Activated T-helper 1 cell treated with anti-CD3 and anti-CD28 coated beads, Interleukin-12 subunit alpha, Interleukin-12 subunit beta, Interleukin-2, Interleukin-4 antibody, amounts not matched to agents 30 ng/mL and 10 ng/mL and 1 ng/mL, durations not matched to agents 14 hours and 24 hours and 36 hours (primary cell): ENCODE measurements at regions not wholly inside any gene's neighbourhood (a gene's known extent, or its start where the extent isn't known, plus 50 kb on each side); places are given as distances from the start of the nearest gene placed in this dataset.

ENCODE experiments used
- DNase-seq: peaks from one replicate; pipeline ENCODE4 v3.0.0; 2021; ENCODE audit warnings: low spot score
- H3K27ac Mint-ChIP-seq: one replicate; pipeline ENCODE4 v1.8.0; 2021; ENCODE audit warnings: mild to moderate bottlenecking, mixed read lengths
- H3K27me3 Mint-ChIP-seq: one replicate; pipeline ENCODE4 v1.8.0; 2022; ENCODE audit warnings: mild to moderate bottlenecking, moderate library complexity, mixed read lengths; ENCODE audit not compliant: insufficient read depth
- H3K36me3 Mint-ChIP-seq: one replicate; pipeline ENCODE4 v1.8.0; 2021; ENCODE audit warnings: low read depth, mixed read lengths
- H3K4me1 Mint-ChIP-seq: one replicate; pipeline ENCODE4 v1.8.0; 2021; ENCODE audit warnings: low read depth, mixed read lengths
- H3K4me3 Mint-ChIP-seq: one replicate; pipeline ENCODE4 v1.8.0; 2021; ENCODE audit warnings: mild to moderate bottlenecking, moderate library complexity, mixed read lengths
- H3K9me3 Mint-ChIP-seq: one replicate; pipeline ENCODE4 v1.8.0; 2021; ENCODE audit warnings: mixed read lengths
- intact Hi-C: fragments of 100-400 bp; cut with micrococcal nuclease; formaldehyde crosslinking; loops from one replicate; pipeline ENCODE4 v1.15.1; 2024

DNA sequence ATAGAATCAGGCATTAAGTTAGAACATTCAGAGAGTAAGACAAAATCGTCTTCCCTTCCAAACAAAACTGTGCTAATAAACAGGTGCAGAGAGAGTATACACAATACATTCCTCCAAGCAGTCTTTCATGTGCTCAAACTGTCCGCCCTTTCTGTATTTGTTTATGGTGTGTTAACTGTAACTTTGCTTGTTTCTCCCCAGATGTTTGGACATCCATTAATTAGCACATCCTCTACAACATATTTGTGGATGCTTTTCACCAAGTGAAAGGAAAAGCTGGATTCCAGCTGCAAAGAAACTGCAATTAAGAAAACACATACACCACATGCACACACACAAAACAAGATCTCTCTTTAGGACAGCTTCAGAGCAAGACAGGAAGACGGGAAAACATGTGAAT lies 912.6 kb downstream of the NTRK3 start:
- Mint-ChIP-seq H3K27me3 (no peaks in the 10 kb centered on the region), H3K4me3 (no peak overlapping the region), H3K9me3 (no peaks in the 10 kb centered on the region), H3K27ac (no peak overlapping the region), H3K4me1 (no peaks in the 10 kb centered on the region), H3K36me3 (no peaks in the 10 kb centered on the region)
- intact Hi-C loops, result no loop called here
- no peak for DNase-seq

DNA sequence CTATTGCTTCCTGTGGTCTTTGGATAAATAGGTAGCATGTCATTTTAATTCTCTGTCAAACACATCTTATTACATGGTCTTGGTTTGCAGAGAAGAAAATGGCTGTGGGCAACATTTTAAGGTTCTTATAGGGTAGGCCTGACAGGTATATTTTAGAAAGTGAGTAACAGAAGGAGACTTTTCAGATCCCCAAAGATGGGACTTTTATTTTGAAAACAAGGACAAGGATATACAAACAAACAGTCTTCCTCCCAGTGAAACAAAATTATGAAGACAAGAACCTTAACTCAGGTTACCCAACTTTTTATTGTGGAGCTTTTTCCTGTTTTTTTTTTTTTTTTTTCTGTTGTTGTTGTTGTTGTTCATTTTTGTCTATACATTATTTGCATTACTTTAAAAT lies 916.2 kb downstream of the NTRK3 start:
- no peak for DNase-seq
- Mint-ChIP-seq H3K27me3 (no peaks in the 10 kb centered on the region), H3K4me1 (no peaks in the 10 kb centered on the region), H3K27ac (no peak overlapping the region), H3K36me3 (no peaks in the 10 kb centered on the region), H3K9me3 (no peaks in the 10 kb centered on the region), H3K4me3 (no peak overlapping the region)
- intact Hi-C loops, result no loop called here

DNA sequence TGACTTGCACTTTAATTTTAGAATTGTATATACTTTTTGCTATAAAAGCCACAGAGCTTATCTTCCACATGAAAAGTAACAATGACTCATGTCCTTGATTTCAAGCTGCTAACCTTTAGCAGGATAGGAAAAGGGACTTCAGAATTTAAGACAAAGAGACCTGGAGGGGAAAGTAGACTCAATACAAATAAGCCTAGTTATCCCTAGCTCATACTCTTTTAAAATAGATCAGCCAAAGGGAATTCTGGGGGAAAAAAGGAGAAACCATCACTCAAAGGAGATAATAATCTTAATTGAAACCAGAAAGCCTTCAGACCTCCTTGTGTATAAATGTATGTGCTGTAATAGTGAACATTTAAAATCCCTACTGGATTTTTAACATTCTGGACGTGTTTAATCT lies 930.3 kb downstream of the NTRK3 start:
- intact Hi-C loops, result no loop called here
- Mint-ChIP-seq H3K4me1 (no peaks in the 10 kb centered on the region), H3K36me3 (no peaks in the 10 kb centered on the region), H3K27me3 (no peaks in the 10 kb centered on the region), H3K9me3 (no peaks in the 10 kb centered on the region), H3K27ac (no peak overlapping the region), H3K4me3 (no peak overlapping the region)
- no peak for DNase-seq

DNA sequence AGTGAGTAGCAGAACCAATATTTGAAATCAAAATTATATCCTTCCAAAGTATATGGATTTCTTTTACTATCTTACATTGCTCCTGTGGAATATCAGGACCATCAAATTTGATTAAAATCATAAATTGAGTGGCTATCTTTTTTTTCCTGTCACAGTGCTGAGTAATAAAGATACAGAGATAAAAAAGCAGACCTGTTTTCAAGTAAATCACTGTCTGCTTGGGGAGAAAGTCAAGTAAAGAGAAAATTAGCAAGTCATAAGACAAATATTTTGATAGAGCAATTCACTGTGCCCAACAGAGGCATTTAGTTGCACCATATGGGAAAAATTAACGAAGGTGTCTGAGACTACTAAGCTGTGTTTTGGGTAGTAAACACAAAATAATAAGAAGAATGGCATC lies 933.7 kb downstream of the NTRK3 start:
- Mint-ChIP-seq H3K9me3 (no peaks in the 10 kb centered on the region), H3K36me3 (no peaks in the 10 kb centered on the region), H3K27ac (no peak overlapping the region), H3K4me3 (no peak overlapping the region), H3K4me1 (no peaks in the 10 kb centered on the region), H3K27me3 (no peaks in the 10 kb centered on the region)
- intact Hi-C loops, result no loop called here
- DNase-seq, result no peak

DNA sequence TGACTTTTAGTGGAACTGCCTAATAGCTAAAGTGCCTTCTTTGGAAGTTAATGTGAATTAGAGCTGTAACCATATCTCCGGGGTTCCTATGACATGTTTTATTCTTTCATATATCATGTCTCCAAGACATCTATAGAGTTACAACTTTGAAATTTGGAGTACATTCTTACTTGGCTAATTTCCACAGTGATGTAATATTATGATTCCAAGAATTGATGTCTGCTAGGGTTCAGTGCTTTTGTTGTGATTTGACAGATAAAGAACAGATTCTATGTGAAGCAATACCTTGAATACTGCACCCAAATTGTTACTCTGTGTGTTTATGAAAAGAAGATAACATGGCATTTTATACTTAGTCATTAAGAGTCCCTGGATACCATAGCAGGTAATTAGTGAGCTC lies 934.3 kb downstream of the NTRK3 start:
- Mint-ChIP-seq H3K27me3 (no peaks in the 10 kb centered on the region), H3K9me3 (no peaks in the 10 kb centered on the region), H3K4me3 (no peak overlapping the region), H3K4me1 (no peaks in the 10 kb centered on the region), H3K27ac (no peak overlapping the region), H3K36me3 (no peaks in the 10 kb centered on the region)
- intact Hi-C loops, result no loop called here
- DNase-seq, result no peak

DNA sequence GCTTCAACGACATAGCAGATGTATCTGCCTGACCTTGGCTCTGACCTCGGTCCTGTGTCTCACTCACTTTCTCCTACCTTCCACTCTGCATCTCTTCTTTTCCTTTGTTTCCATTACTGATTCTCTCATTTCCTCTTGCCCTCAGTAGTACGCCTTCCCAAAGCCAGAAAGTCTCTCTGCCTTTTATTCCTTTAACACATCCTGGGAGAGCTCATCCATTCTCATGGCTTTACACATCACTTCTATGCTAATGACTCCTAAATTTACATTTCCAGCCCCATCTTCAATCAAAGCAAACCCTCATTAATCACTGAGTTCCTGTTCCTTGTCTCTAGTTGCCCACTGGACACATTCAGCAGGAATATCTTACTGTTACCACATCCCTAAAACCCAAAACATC lies 938.6 kb downstream of the NTRK3 start:
- intact Hi-C loops, result no loop called here
- no peaks in the 10 kb centered on the region for H3K27me3 Mint-ChIP-seq

DNA sequence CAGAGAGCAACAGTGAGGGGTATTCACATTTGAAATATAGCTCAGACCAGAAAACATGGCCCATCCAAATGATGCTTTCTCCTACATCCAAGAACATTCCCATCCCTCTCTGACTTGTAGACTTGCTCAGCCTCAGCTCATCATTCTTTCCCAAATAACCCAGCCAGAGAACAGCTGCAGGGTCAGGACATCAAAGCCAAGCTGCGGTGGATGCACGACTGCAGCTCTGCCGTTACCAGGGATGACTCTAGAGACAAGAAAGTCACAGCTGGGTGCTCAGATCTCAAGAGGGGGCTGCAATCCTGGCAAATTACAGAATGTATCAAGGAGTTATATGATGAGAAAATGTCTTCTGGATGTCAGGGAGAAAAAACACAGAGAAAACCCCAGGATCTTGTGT lies 944.3 kb downstream of the NTRK3 start:
- Mint-ChIP-seq H3K36me3 (no peaks in the 10 kb centered on the region), H3K4me1 (no peaks in the 10 kb centered on the region), H3K9me3 (no peaks in the 10 kb centered on the region), H3K4me3 (no peak overlapping the region), H3K27me3 (no peaks in the 10 kb centered on the region), H3K27ac (no peak overlapping the region)
- intact Hi-C loops, result no loop called here
- DNase-seq, result no peak

More for the DNA sequence above, 938.6 kb downstream of the NTRK3 start:
- no peaks in the 10 kb centered on the region for H3K36me3 Mint-ChIP-seq
- no peak overlapping the region for H3K4me3 Mint-ChIP-seq
- no peak for DNase-seq
- H3K27ac Mint-ChIP-seq, result no peak overlapping the region
- no peaks in the 10 kb centered on the region for H3K9me3 Mint-ChIP-seq
- no peaks in the 10 kb centered on the region for H3K4me1 Mint-ChIP-seq

DNA sequence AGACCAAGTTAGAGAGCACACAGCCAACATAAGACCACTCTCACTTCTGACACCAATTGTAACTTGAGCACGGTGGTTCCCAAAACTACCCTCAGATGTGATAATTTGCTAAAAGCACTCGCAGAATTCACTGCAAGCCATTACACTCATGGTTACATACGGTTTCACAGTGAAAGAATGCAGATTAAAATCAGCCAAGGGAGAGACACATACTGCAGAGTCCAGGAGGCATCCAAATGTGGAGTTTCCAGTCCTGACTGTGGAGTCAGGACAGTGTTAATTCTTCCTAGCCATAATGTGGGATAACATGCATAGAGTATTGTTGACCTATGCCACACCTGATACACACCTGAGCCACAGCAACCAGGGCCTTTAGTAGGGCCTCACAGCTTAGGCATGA lies 956.4 kb downstream of the NTRK3 start:
- Mint-ChIP-seq H3K4me3 (no peak overlapping the region), H3K27me3 (no peaks in the 10 kb centered on the region), H3K36me3 (no peaks in the 10 kb centered on the region), H3K27ac (no peak overlapping the region), H3K4me1 (no peaks in the 10 kb centered on the region), H3K9me3 (no peaks in the 10 kb centered on the region)
- DNase-seq, result no peak
- intact Hi-C loops, result no loop called here

DNA sequence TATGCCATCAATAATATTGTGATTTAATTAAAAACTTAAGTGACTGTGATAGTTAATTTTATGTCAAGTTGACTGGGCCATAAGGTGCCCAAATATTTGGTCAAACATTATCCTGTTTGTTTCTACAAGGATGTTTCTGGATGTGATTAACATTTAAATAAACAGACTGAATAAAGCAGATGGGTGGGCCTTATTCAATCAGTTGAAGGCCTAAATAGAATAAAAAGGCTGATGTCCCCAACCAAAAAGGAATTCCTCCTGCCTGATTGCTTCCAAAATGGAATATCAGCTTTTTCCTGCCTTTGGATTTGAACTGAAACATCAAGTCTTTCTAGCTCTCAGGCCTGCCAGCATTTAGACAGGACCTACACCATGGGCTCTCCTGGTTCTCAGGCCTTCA lies 961.7 kb downstream of the NTRK3 start:
- Mint-ChIP-seq H3K36me3 (no peaks in the 10 kb centered on the region), H3K9me3 (no peaks in the 10 kb centered on the region), H3K27me3 (no peaks in the 10 kb centered on the region), H3K27ac (no peak overlapping the region), H3K4me1 (no peaks in the 10 kb centered on the region), H3K4me3 (no peak overlapping the region)
- DNase-seq, result no peak
- intact Hi-C loops, result no loop called here

DNA sequence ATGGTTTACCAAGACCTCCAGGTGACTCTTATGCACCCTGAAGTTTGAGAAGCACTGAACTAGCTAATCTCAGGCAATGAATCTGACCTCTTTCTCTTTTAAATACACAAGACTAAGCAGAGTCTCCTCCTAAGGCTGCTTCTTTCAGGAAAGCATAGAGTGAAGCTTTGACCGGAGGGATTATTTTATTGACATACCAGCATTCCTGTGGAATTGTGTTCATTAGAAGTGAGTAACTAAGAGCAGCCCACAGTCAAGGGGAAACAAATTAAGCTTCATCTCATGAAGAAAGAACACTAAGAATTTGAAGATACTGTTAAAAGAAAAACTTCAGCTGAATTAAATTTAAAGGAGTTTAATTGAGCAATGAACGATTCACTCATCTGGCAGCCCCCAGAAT lies 963.5 kb downstream of the NTRK3 start:
- Mint-ChIP-seq H3K4me1 (no peaks in the 10 kb centered on the region), H3K27me3 (no peaks in the 10 kb centered on the region), H3K4me3 (no peak overlapping the region), H3K9me3 (no peaks in the 10 kb centered on the region), H3K27ac (no peak overlapping the region), H3K36me3 (no peaks in the 10 kb centered on the region)
- no peak for DNase-seq
- intact Hi-C loops, result no loop called here

DNA sequence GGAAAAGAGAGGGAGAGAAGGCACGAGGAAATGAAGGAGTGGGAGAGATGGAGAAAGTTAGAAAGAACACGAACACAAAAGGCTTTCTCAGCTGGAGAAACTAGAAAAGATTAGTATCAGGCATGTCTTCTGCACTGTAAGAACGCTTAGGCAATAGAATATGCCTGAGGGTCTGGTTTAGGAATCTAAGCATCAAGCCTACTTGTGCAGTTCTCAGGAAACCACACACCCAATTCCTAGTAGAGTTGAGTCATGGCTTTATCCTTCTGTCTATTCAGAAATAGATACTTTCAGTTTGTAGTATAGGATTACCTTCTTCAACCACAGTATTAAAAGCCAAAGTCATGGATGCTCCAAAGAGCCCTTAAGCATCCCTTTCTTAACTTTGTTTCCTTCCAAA lies 969.4 kb downstream of the NTRK3 start:
- Mint-ChIP-seq H3K36me3 (no peaks in the 10 kb centered on the region), H3K4me1 (no peaks in the 10 kb centered on the region), H3K27ac (no peak overlapping the region), H3K9me3 (no peaks in the 10 kb centered on the region), H3K27me3 (no peaks in the 10 kb centered on the region), H3K4me3 (no peak overlapping the region)
- DNase-seq, result no peak
- intact Hi-C loops, result no loop called here

DNA sequence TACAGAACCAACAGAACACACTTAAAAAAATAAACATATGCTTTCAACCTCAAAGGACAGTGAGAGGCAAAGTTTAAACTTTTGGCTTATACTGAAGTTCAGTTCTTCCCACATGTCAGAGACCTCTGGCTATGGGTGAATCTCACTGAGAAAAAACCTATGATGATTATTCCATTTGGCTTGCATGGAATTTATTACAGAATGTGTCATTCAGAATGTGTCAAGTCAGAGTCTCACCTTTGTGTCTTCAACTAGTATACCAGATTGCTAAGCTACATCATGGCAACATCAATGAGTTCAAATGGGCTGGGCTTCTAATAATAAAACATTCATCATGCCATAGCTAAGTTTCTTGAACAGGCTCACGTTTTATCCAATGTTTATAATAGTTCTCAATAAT lies 987.0 kb downstream of the NTRK3 start:
- H3K27ac Mint-ChIP-seq, result no peak overlapping the region
- H3K9me3 Mint-ChIP-seq, result peaks cover 8% of the 10 kb centered on the region
- no peaks in the 10 kb centered on the region for H3K27me3 Mint-ChIP-seq
- H3K4me1 Mint-ChIP-seq, result no peaks in the 10 kb centered on the region
- no peaks in the 10 kb centered on the region for H3K36me3 Mint-ChIP-seq
- no peak overlapping the region for H3K4me3 Mint-ChIP-seq
- no peak for DNase-seq
- intact Hi-C loops, result no loop called here

DNA sequence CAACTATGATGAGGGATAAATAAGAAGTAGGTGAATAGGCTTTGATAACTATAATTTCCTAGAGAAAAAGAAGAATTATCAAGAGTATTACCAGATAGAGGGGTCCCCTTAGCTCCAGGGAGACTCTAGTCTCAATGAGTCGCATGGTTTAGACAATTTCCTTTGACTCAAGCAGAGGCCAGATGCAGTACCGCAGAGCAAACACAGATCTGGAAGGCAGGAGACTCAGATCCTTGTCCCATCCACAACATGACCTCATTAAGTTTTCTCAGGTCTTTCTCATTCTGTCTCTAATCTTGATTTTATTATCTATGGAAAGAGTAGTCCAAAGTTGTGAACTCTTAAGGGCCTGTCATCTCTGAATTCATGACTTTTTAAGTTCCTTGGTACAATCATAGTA lies 987.9 kb downstream of the NTRK3 start:
- Mint-ChIP-seq H3K27me3 (no peaks in the 10 kb centered on the region), H3K27ac (no peak overlapping the region), H3K4me3 (no peak overlapping the region), H3K9me3 (peaks cover 8% of the 10 kb centered on the region), H3K4me1 (no peaks in the 10 kb centered on the region), H3K36me3 (no peaks in the 10 kb centered on the region)
- DNase-seq, result no peak
- intact Hi-C loops, result no loop called here

DNA sequence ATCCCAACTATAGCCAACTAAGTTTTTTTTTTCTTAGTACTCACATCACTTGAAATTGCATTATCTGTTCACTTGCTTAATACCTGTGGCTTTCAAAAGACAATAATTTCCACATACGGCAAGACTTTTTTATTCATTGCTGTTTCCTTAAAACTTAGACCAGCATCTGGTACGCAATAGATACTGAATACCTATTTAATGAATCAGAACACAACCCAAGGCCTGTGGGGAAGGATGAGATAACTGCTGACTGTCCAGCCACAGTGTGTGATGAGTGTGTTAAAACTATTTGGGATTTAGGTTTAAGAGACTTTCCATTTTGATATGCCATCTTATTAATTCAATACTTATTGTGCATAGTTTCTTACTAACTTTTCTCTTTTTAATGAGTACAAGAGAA lies 988.7 kb downstream of the NTRK3 start:
- Mint-ChIP-seq H3K9me3 (peaks cover 10% of the 10 kb centered on the region), H3K27ac (no peak overlapping the region), H3K4me1 (no peaks in the 10 kb centered on the region), H3K4me3 (no peak overlapping the region), H3K36me3 (no peaks in the 10 kb centered on the region), H3K27me3 (no peaks in the 10 kb centered on the region)
- intact Hi-C loops, result no loop called here
- DNase-seq, result no peak
